H1 (cell line): ENCODE measurements at regions not wholly inside any gene's neighbourhood (a gene's known extent, or its start where the extent isn't known, plus 50 kb on each side); places are given as distances from the start of the nearest gene placed in this dataset.

ENCODE experiments used
- CTCF ChIA-PET: fragments of 300-600 bp; sonication (Branson Sonifier 250); formaldehyde crosslinking; loops from one replicate; lab custom pipeline; 2021; ENCODE audit not compliant: partially characterized antibody; lab: Charles Lee
- POLR2A ChIA-PET: fragments of 300-600 bp; sonication (Branson Sonifier 250); formaldehyde crosslinking; loops from one replicate; lab custom pipeline; 2021; ENCODE audit warnings: inconsistent platforms; ENCODE audit not compliant: partially characterized antibody; lab: Charles Lee
- DNase-seq, 2 experiments: peaks; one replicate each; pipeline versions ENCODE4 v3.0.0 to v3.0.0-alpha.2; 2010 to 2022; ENCODE audit warnings: low spot score in 2 of 2, low read depth in 1 of 2, mixed read lengths in 1 of 2
- FAIRE-seq: peaks from 2 replicates; lab custom pipeline; 2011; peaks lifted over from hg19 to GRCh38; lab: Jason Lieb, UNC
- H2AFZ ChIP-seq: 2 replicates; pipeline ENCODE4 v1.8.1; 2012; ENCODE audit warnings: low read length, inconsistent platforms
- H2AK5ac ChIP-seq: 2 replicates; pipeline ENCODE4 v1.6.1; 2013; ENCODE audit warnings: low read depth, low read length
- H2BK120ac ChIP-seq: replicated peaks from 2 replicates; pipeline ENCODE3; 2013; ENCODE audit warnings: low read depth, low read length, inconsistent platforms
- H2BK12ac ChIP-seq: 2 replicates; pipeline ENCODE4 v1.6.1; 2013; ENCODE audit warnings: low read depth, low read length
- H2BK15ac ChIP-seq: 2 replicates; pipeline ENCODE4 v1.6.1; 2013; ENCODE audit warnings: low read length
- H2BK20ac ChIP-seq: 2 replicates; pipeline ENCODE4 v1.6.1; 2013; ENCODE audit warnings: low read length
- H2BK5ac ChIP-seq: 2 replicates; pipeline ENCODE4 v1.6.1; 2013; ENCODE audit warnings: low read depth, low read length
- H3K14ac ChIP-seq: 2 replicates; pipeline ENCODE4 v1.6.1; 2013; ENCODE audit warnings: inconsistent platforms; ENCODE audit not compliant: insufficient read length
- H3K18ac ChIP-seq: 2 replicates; pipeline ENCODE4 v1.6.1; 2013; ENCODE audit warnings: low read length; ENCODE audit errors: extremely low read depth
- H3K23ac ChIP-seq: 2 replicates; pipeline ENCODE4 v1.6.1; 2013; ENCODE audit warnings: inconsistent platforms; ENCODE audit not compliant: insufficient read length
- H3K23me2 ChIP-seq: 2 replicates; pipeline ENCODE4 v1.6.1; 2013; ENCODE audit warnings: low read depth, low read length
- H3K27ac ChIP-seq: 2 replicates; pipeline ENCODE4 v1.6.1; 2011; ENCODE audit warnings: low read depth, low read length, inconsistent platforms
- H3K27me3 ChIP-seq, 4 experiments: replicated peaks in 1 of 4; 1 replicate in 1 of 4; 2 replicates in 3 of 4; pipeline versions ENCODE4 v1.6.1 to v1.8.1; 2011 to 2013; ENCODE audit warnings: low read length in 3 of 4, mild to moderate bottlenecking in 3 of 4, inconsistent platforms in 2 of 4, mixed read lengths in 2 of 4, moderate library complexity in 1 of 4; ENCODE audit not compliant: control insufficient read depth in 3 of 4, insufficient read depth in 3 of 4; ENCODE audit errors: extremely low read depth in 1 of 4
- H3K36me3 ChIP-seq, 4 experiments: 2 replicates each; pipeline versions ENCODE4 v1.6.1 to v1.8.1; 2011 to 2013; ENCODE audit warnings: mild to moderate bottlenecking in 4 of 4, low read length in 3 of 4, moderate library complexity in 2 of 4, control low read depth in 1 of 4, inconsistent platforms in 1 of 4; ENCODE audit not compliant: insufficient read depth in 4 of 4, control insufficient read depth in 2 of 4
- H3K4ac ChIP-seq: replicated peaks from 2 replicates; pipeline ENCODE3; 2013; ENCODE audit warnings: low read length, low read depth, mixed read lengths, inconsistent platforms; ENCODE audit not compliant: insufficient read length
- H3K4me1 ChIP-seq, 4 experiments: replicated peaks in 1 of 4; 1 replicate in 1 of 4; 2 replicates in 3 of 4; pipeline versions ENCODE4 v1.6.1 to v1.8.1; 2011 to 2013; ENCODE audit warnings: low read length in 3 of 4, inconsistent platforms in 2 of 4, mixed read lengths in 1 of 4; ENCODE audit not compliant: insufficient read depth in 4 of 4, control insufficient read depth in 3 of 4
- H3K4me2 ChIP-seq, 2 experiments: 2 replicates each; pipeline versions ENCODE4 v1.6.1 to v1.8.1; 2011 to 2013; ENCODE audit warnings: low read depth in 2 of 2, low read length in 2 of 2, control low read depth in 1 of 2, inconsistent platforms in 1 of 2, mild to moderate bottlenecking in 1 of 2; ENCODE audit not compliant: insufficient read depth in 1 of 2
- H3K4me3 ChIP-seq, 4 experiments: fragments of 200-600, 300-600 bp in 1 of 4; sonication (generic), shearing (Covaris generic), sonication (Bioruptor Twin) in 1 of 4; 2 replicates each; pipeline versions ENCODE4 v1.5.1 to v1.8.1; 2011 to 2016; ENCODE audit warnings: low read length in 4 of 4, low read depth in 3 of 4, control low read depth in 2 of 4, inconsistent platforms in 2 of 4, mild to moderate bottlenecking in 2 of 4, mixed read lengths in 1 of 4, moderate library complexity in 1 of 4; ENCODE audit not compliant: insufficient read depth in 2 of 4; ENCODE audit errors: extremely low read depth in 1 of 4
- H3K56ac ChIP-seq: replicated peaks from 2 replicates; pipeline ENCODE3; 2013; ENCODE audit warnings: low read depth, mild to moderate bottlenecking, mixed read lengths, low read length, inconsistent platforms; ENCODE audit not compliant: insufficient read length
- H3K79me1 ChIP-seq: 2 replicates; pipeline ENCODE4 v1.6.1; 2013; ENCODE audit warnings: low read depth, low read length, control low read depth
- H3K79me2 ChIP-seq, 2 experiments: 2 replicates each; pipeline versions ENCODE4 v1.6.1 to v1.8.1; 2012 to 2013; ENCODE audit warnings: low read length in 2 of 2, mild to moderate bottlenecking in 2 of 2, inconsistent platforms in 1 of 2; ENCODE audit not compliant: insufficient read depth in 2 of 2, control insufficient read depth in 1 of 2
- H3K9ac ChIP-seq, 4 experiments: replicated peaks in 1 of 4; 1 replicate in 1 of 4; 2 replicates in 3 of 4; pipeline versions ENCODE4 v1.6.1 to v1.8.1; 2011 to 2013; ENCODE audit warnings: low read depth in 3 of 4, low read length in 3 of 4, control low read depth in 2 of 4, mild to moderate bottlenecking in 2 of 4, moderate library complexity in 2 of 4, inconsistent platforms in 1 of 4; ENCODE audit errors: extremely low read depth in 1 of 4
- H3K9me3 ChIP-seq, 2 experiments: 2 replicates each; pipeline versions ENCODE4 v1.6.1 to v1.8.1; 2012 to 2013; ENCODE audit warnings: mild to moderate bottlenecking in 2 of 2, moderate library complexity in 2 of 2, control low read depth in 1 of 2, inconsistent platforms in 1 of 2, low read depth in 1 of 2, low read length in 1 of 2, mixed read lengths in 1 of 2; ENCODE audit not compliant: insufficient read depth in 2 of 2
- H4K20me1 ChIP-seq, 2 experiments: replicated peaks in 1 of 2; 2 replicates each; pipeline versions ENCODE3 to v1.8.1; 2011 to 2013; ENCODE audit warnings: inconsistent platforms in 2 of 2, low read length in 2 of 2, mild to moderate bottlenecking in 1 of 2; ENCODE audit not compliant: insufficient read depth in 2 of 2, control insufficient read depth in 1 of 2
- H4K5ac ChIP-seq: 2 replicates; pipeline ENCODE4 v1.6.1; 2013; ENCODE audit warnings: low read length, low read depth, mixed read lengths, inconsistent platforms; ENCODE audit not compliant: insufficient read length
- H4K8ac ChIP-seq: 2 replicates; pipeline ENCODE4 v1.8.0; 2013; ENCODE audit warnings: mild to moderate bottlenecking, moderate library complexity, low read length, inconsistent platforms; ENCODE audit not compliant: insufficient read depth; ENCODE audit errors: extremely low read depth
- H4K91ac ChIP-seq: replicated peaks from 2 replicates; pipeline ENCODE3; 2013; ENCODE audit warnings: low read length, mixed read lengths, inconsistent platforms; ENCODE audit not compliant: insufficient read length
- ASH2L ChIP-seq: fragments of 200-600, 300-600 bp; sonication (generic); IDR thresholded peaks from one replicate; pipeline ENCODE4 v1.7.1; 2017; ENCODE audit warnings: low read length
- BRCA1 ChIP-seq: IDR thresholded peaks from 2 replicates; pipeline ENCODE4 v1.6.1; 2012; ENCODE audit warnings: low read depth, low read length, improper control_type of control experiment
- CBX5 ChIP-seq: fragments of 300-800, 300-1000 bp; sonication (generic); IDR thresholded peaks from 2 replicates; pipeline ENCODE4 v1.7.1; 2016; ENCODE audit warnings: antibody characterized with exemption, low read length, low read depth
- CBX8 ChIP-seq: fragments of 300-800, 300-1000 bp; sonication (generic); IDR thresholded peaks from 2 replicates; pipeline ENCODE4 v1.7.1; 2016; ENCODE audit warnings: low read depth, low read length, borderline replicate concordance
- CHD1 ChIP-seq: IDR thresholded peaks from 2 replicates; pipeline ENCODE4 v1.6.1; 2012; ENCODE audit warnings: low read depth, low read length, improper control_type of control experiment
- KDM4A ChIP-seq: IDR thresholded peaks from one replicate; pipeline ENCODE4 v1.7.1; 2012; ENCODE audit warnings: low read depth, mild to moderate bottlenecking, moderate library complexity, low read length, inconsistent platforms; ENCODE audit not compliant: severe bottlenecking
- MAFK ChIP-seq: IDR thresholded peaks from 2 replicates; pipeline ENCODE4 v1.6.1; 2012; ENCODE audit warnings: low read depth, mild to moderate bottlenecking, improper control_type of control experiment, low read length
- POLR2A ChIP-seq, 2 experiments: IDR thresholded peaks; 1 replicate in 1 of 2; 2 replicates in 1 of 2; pipeline ENCODE4 v1.6.1; 2011; ENCODE audit warnings: low read depth in 2 of 2, low read length in 2 of 2, mild to moderate bottlenecking in 2 of 2; ENCODE audit errors: control extremely low read depth in 1 of 2
- SIN3A ChIP-seq, 2 experiments: IDR thresholded peaks in 1 of 2; conservative IDR thresholded peaks in 1 of 2; 2 replicates each; pipeline ENCODE4 v1.6.1; 2011 to 2012; ENCODE audit warnings: low read length in 2 of 2, improper control_type of control experiment in 1 of 2, low read depth in 1 of 2, mild to moderate bottlenecking in 1 of 2
- SIRT6 ChIP-seq: IDR thresholded peaks from one replicate; pipeline ENCODE4 v1.7.1; 2012; ENCODE audit warnings: low read length, inconsistent platforms
- SP1 ChIP-seq: IDR thresholded peaks from 2 replicates; pipeline ENCODE4 v1.6.1; 2011; ENCODE audit warnings: low read depth, low read length
- TAF1 ChIP-seq: IDR thresholded peaks from 2 replicates; pipeline ENCODE4 v1.6.1; 2011; ENCODE audit warnings: mild to moderate bottlenecking, low read depth, low read length
- TBP ChIP-seq: IDR thresholded peaks from 2 replicates; pipeline ENCODE4 v1.6.1; 2011; ENCODE audit warnings: low read depth, low read length, improper control_type of control experiment

- ChIA-PET CTCF (interaction anchor here (0.7 to 1.8 kb wide), 2 partner anchors 10 to 156 kb away, joined by 6 read pairs; no protein-coding TSS in a partner anchor), POLR2A (no interaction called here)
- Histone ChIP-seq H3K23ac (no peak overlapping the region), H3K79me1 (no peaks in the 10 kb centered on the region), H2AFZ (no peak overlapping the region), H3K27me3 (no peaks in the 10 kb centered on the region), H3K9ac (no peak overlapping the region), H3K23me2 (no peaks in the 10 kb centered on the region), H3K9me3 (no peaks in the 10 kb centered on the region; a peak in 1 of 4 replicates), H3K79me2 (no peaks in the 10 kb centered on the region), H2BK120ac (no peak overlapping the region), H3K27ac (no peak overlapping the region), H2BK5ac (no peak overlapping the region), H4K5ac (no peak overlapping the region), H3K4me1 (no peaks in the 10 kb centered on the region), H3K14ac (no peak overlapping the region), H2BK15ac (no peak overlapping the region), H2AK5ac (no peak overlapping the region), H3K18ac (no peak overlapping the region), H4K8ac (no peak overlapping the region), H3K56ac (no peak overlapping the region), H4K91ac (no peak overlapping the region), H3K4me2 (no peak overlapping the region), H2BK20ac (no peak overlapping the region), H3K36me3 (no peaks in the 10 kb centered on the region), H4K20me1 (no peaks in the 10 kb centered on the region), H3K4me3 (no peak overlapping the region), H3K4ac (no peak overlapping the region), H2BK12ac (no peak overlapping the region)
- TF ChIP-seq CBX5: no peak
- TF ChIP-seq ASH2L: no peak
- TF ChIP-seq TAF1: no peak
- TF ChIP-seq CHD1: no peak
- no peak for TF ChIP-seq CBX8
- no peak for TF ChIP-seq BRCA1
- no peak for TF ChIP-seq POLR2A (IDR thresholded peaks at IDR 0.05; ENCODE audit: control extremely low read depth in 1 of 2, low read depth in 2 of 2, low read length in 2 of 2)
- TF ChIP-seq MAFK: no peak
- TF ChIP-seq SP1: no peak
- no peak for TF ChIP-seq KDM4A
- TF ChIP-seq TBP: no peak
- no peak for TF ChIP-seq SIRT6
- no peak for TF ChIP-seq SIN3A (conservative IDR thresholded peaks at IDR 0.05 in 1 of 2, IDR thresholded peaks at IDR 0.05 in 1 of 2; ENCODE audit: low read depth in 1 of 2, low read length in 2 of 2)
- no peak for FAIRE-seq
- no peak for DNase-seq
These were observed 107.7 kb upstream of the DAB2 start for GRCh38 chr5:39532511-39532910.
